Stimulated activated CD8-positive, alpha-beta memory T cell treated with anti-CD3 and anti-CD28 coated beads, Interleukin-15, amount 100 ng/mL, for 48 hours (primary cell): ENCODE measurements at regions not wholly inside any gene's neighbourhood (a gene's known extent, or its start where the extent isn't known, plus 50 kb on each side); places are given as distances from the start of the nearest gene placed in this dataset.

ENCODE experiments used
- DNase-seq, 2 donors: peaks; one replicate each; pipeline ENCODE4 v3.0.0-alpha.2; 2020; ENCODE audit warnings: low read depth in 2 of 2

- no peak for DNase-seq
Measured at GRCh38 chr2:18133310-18133709, 254.8 kb downstream of the KCNS3 start.

GRCh38 chr2:18132697-18133096, 254.2 kb downstream of the KCNS3 start:
- DNase-seq: no peak

DNA sequence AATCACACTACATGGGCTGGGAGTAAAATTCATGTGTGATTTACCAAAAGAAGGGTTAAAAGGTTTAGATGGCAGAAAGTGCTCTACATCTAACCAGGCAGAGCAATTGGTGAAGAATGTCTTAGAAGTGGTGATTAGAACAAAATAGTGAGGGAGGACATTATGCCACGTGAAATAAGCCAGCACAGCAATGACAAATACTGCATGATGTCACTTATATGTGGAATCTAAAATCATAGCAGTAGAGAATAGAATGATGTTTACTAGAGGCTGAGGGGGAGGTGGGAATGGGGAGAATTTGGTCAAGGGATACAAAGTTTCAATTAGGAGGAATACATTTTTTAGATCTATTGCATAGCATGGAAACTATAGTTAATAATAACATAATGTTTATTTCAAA, 253.3 kb downstream of the KCNS3 start:
- no peak for DNase-seq

DNA sequence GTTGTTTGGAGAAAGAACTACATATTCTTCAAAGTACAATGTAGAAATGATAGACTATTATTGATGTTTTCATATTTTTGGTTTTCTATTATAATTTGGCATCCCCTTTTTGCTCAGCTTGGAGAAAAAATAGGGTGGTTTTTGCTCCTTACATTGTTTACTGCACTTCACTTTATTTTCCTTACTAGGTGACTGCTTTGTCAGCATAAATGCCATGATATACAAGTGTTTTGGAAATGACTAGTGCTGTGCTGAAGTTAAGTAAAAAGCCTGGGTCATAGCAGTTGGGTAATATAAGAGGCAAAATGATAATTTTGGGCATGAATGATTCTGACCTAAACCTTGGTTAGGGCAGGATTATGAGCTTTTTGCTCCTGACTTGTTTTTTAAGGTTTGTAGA, 250.9 kb downstream of the KCNS3 start:
- no peak for DNase-seq

DNA sequence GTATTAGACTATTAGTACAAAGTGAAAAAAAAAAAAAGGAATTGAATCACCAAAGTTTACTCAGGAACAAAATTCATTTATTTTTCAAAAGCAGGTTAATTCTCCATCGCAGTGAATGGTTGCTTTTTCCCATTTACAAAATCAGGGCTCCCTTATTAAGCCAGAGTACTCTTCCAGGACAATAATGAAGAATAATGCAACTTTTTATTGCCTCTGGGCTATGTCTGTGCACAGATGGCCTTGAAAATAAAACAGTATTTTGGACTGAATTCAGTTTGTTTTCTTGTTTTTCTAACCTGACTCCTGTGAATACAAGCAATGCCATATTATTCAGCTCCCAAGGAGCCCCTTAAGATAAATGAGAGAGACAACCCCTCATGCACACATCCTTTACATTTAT, 246.8 kb downstream of the KCNS3 start:
- no peak for DNase-seq

DNA sequence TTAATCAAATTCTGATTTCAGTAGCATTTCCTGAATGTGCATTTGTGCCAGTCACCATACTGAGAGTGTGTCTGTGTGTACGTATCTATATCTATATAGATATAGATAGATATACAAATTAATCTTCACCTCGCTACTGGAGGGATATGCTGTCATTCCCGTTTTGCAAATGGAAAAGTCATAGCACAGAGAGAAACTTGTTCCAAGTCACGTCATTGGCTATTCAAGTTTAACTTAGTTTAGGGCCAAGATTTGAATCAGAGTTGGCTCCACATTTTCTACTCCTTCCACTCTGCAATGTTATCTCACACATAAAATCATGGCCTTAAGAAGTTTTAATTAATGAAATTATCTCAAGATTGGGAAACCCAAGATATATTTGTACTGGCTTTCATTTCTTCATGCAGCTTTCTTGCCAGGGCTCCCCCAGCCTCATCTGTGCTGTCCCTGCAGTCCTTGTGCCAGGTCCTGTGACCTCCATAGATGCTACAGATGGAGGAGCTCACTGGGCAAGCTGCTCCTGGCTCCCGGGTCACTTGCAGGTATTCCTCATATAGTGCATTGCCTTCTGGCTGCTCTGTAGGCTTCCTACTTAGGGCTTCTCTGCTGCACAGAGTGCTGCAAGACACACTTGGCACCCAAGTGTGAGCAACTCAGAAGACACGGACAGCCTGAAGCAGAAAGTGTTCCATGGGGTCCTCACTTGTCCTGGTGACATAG, 245.8 kb downstream of the KCNS3 start:
- DNase-seq: no peak

DNA sequence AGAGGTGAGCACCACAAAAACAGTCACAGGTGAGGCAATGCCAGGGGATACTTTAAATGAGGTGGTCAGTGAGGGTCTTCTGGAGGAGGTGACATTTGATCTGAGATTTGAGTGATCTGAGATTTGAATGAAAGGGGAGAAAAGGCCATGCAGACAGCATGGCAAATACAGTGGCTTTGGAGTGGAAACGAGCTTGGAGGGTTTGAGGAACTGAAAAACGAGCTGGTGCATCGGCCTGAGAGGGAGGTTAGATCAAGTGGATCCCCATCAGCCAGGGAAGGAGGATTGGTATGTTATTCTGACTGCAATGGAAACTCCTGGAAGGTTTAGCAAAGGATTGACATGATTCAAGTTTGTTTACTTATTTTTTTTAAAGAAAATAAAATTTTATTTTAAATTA, 245.1 kb downstream of the KCNS3 start:
- DNase-seq: no peak

DNA sequence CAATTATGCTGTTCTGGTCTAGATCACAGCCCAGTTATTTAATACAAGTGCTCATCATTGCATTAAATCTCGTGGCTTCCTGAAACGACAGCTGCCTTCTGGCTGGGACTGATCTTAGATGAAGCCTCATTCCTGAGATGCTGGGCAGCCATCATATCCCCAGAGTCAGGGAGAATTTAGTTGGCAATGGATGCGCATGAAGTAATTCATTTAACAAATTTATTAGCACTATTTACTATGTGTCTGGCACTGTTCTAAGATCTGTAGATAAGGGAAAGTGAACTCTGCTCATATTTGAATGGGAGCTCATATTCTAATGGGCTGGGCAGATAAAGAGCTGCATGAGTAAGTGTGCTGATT, 244.7 kb downstream of the KCNS3 start:
- no peak for DNase-seq

GRCh38 chr2:18122544-18123210, 244.2 kb downstream of the KCNS3 start:
- no peak for DNase-seq

DNA sequence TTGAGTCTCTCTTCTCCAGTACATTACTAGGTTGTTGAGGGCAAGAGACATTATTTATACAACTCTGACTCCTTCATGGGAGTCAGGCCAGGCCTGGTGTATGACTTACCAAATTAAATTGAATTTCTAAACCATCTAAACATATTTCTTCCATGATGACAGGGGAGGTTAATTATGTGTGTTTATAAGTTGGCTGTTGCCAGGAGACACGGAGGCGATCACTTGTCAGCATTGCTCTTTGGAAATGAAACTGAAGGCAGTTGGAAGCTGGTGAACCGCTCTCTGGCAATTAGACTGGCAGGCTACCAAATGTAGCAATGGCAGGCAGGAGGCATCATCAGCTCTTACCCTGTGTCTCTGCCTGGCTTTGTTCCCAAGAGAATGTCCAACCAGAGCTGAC, 241.4 kb downstream of the KCNS3 start:
- no peak for DNase-seq

- no peak for DNase-seq
Measured at GRCh38 chr2:18118703-18119102, 240.2 kb downstream of the KCNS3 start.

- DNase-seq: no peak
Measured at GRCh38 chr2:18117592-18117991, 239.1 kb downstream of the KCNS3 start.

- DNase-seq: no peak
Measured at GRCh38 chr2:18110222-18110621, 231.8 kb downstream of the KCNS3 start.

DNA sequence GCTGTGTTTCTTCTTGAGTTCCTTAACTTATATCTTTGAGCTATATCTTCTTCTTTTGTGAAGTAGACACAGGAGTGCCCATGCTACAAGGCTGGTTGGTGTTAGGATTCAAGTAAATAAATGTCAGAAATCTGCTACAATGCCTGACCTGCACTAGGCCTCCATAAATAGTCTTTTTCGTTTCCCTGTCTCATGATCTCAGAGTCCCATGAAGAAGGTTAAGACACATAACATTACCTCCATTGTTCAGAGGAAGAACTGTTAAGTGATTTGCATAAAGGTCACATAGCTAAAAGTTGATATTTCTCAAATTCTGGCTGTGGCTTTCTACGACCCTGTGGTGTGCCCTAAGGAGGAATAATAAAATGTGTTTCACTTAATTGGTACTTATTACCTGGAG, 228.4 kb downstream of the KCNS3 start:
- DNase-seq: no peak

GRCh38 chr2:18105929-18106328, 227.5 kb downstream of the KCNS3 start:
- DNase-seq: no peak

- DNase-seq: no peak
Measured at GRCh38 chr2:18104595-18105224, 226.2 kb downstream of the KCNS3 start.

GRCh38 chr2:18096836-18097405, 218.5 kb downstream of the KCNS3 start:
- no peak for DNase-seq

DNA sequence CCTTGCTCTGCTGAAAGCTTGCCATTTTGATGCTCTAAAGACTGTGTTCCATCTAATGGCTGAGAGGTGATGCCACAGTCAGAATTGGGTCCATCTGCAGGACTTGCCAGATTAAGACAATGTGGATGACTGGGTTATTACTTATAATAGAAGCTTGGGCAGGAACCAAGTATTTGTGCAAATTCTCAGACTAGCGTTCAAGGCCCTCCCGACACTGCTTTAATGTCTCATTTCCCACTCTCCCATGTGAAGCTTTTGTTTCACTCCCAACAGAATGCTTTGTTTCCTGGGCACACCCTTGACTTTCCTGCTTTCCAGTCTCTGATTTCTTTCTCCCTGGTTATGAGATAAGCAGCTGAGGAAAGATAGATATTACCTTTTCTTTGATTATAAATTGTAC, 215.8 kb downstream of the KCNS3 start:
- no peak for DNase-seq

DNA sequence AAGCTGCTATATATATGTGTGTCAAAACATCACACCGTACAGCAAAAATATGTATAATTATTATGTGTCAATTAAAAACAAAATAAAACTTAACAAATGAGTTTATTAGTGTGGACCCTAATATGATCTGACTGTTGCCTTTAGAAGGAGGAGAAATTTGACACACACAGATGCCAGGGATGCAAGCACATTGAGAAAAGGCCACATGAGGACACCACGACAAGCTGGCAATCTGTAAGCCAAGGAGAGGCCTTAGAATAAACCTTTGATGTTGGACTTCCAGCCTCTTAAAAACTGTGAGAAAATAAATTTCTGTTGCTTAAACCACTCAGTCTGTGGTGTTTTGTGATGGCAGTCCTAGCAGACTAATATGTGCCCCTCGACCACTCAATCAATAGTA, 214.7 kb downstream of the KCNS3 start:
- DNase-seq: no peak

- no peak for DNase-seq
Measured at GRCh38 chr2:18092760-18093159, 214.3 kb downstream of the KCNS3 start.

- DNase-seq: no peak
Measured at GRCh38 chr2:18085593-18085992, 207.1 kb downstream of the KCNS3 start.

DNA sequence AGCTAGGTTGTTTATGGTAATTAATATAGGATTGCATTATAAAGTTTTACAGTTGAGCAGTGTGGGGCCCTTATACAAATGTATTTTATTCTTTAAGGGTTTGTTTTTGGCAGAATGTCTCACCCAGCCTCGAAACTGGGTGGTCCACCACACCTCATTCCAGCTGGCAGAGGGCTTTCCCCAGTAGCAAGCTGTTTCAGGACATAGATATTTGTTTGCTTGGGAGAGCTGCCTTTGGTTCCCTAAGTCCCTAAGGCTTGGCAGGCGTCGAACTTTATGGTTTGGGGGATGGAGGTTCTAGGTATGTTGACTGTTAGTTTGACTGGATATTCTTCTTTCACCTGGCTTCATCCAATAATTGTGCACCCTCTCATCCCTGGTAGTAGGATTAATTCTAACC, 205.9 kb downstream of the KCNS3 start:
- no peak for DNase-seq

- no peak for DNase-seq
Measured at GRCh38 chr2:18083806-18084205, 205.3 kb downstream of the KCNS3 start.
